PC-3 (cell line): ENCODE measurements at regions not wholly inside any gene's neighbourhood (a gene's known extent, or its start where the extent isn't known, plus 50 kb on each side); places are given as distances from the start of the nearest gene placed in this dataset.

Experiments
- ATAC-seq: fragments of 200-7000 bp; cut with Tn5 transposase; 2 replicates; pipeline ENCODE4 v1.9.1; 2020; ENCODE audit warnings: mild to moderate bottlenecking, moderate library complexity
- BruUV-seq: library from RNA; stranded (reverse); fragments of 400-500 nt; replicated peaks from 2 replicates; lab custom pipeline; 2021; lab: Mats Ljungman, UMichigan
- CTCF ChIA-PET: fragments of 300-600 bp; sonication (Branson Sonifier 250); formaldehyde crosslinking; loops from one replicate; lab custom pipeline; 2022; ENCODE audit warnings: antibody characterized with exemption; lab: Charles Lee
- POLR2A ChIA-PET: fragments of 300-600 bp; sonication (Branson Sonifier 250); formaldehyde crosslinking; loops from one replicate; lab custom pipeline; 2022; ENCODE audit warnings: antibody characterized with exemption; ENCODE audit not compliant: unreplicated experiment; lab: Charles Lee
- DNase-seq: peaks from one replicate; pipeline ENCODE4 v3.0.0-alpha.2; 2015
- H2AFZ ChIP-seq: fragments of 300-600 bp; sonication (generic); 2 replicates; pipeline ENCODE4 v1.6.0; 2016; ENCODE audit warnings: antibody characterized with exemption, low read length
- H3F3A ChIP-seq: fragments of 300-600 bp; sonication (generic); one replicate; pipeline ENCODE4 v1.6.0; 2017; ENCODE audit warnings: antibody characterized with exemption, low read length, control low read depth, mild to moderate bottlenecking; ENCODE audit not compliant: unreplicated experiment
- H3K27ac ChIP-seq: fragments of 300-600 bp; sonication (generic); 2 replicates; pipeline ENCODE4 v1.5.1; 2016; ENCODE audit warnings: mild to moderate bottlenecking, low read length
- H3K27me3 ChIP-seq: fragments of 300-600 bp; sonication (generic); 2 replicates; pipeline ENCODE4 v1.6.1; 2016; ENCODE audit warnings: low read length, mixed read lengths
- H3K36me3 ChIP-seq: fragments of 300-600 bp; sonication (generic); 2 replicates; pipeline ENCODE4 v1.6.1; 2016; ENCODE audit warnings: low read depth, mixed run types, low read length, mixed read lengths
- H3K4me1 ChIP-seq: fragments of 300-600 bp; sonication (generic); 2 replicates; pipeline ENCODE4 v1.5.1; 2016; ENCODE audit warnings: low read length; ENCODE audit not compliant: insufficient read depth
- H3K4me2 ChIP-seq: fragments of 300-600 bp; sonication (generic); 2 replicates; pipeline ENCODE4 v1.6.0; 2016; ENCODE audit warnings: low read length
- H3K4me3 ChIP-seq: fragments of 300-600 bp; sonication (generic); 2 replicates; pipeline ENCODE4 v1.5.1; 2016; ENCODE audit warnings: mild to moderate bottlenecking, low read length, mixed read lengths
- H3K79me2 ChIP-seq: fragments of 300-600 bp; sonication (generic); 2 replicates; pipeline ENCODE4 v1.6.1; 2017; ENCODE audit warnings: low read length, mixed read lengths
- H3K9ac ChIP-seq: fragments of 300-600 bp; sonication (generic); 2 replicates; pipeline ENCODE4 v1.6.0; 2016; ENCODE audit warnings: mild to moderate bottlenecking, low read length
- H3K9me2 ChIP-seq: fragments of 300-600 bp; sonication (generic); replicated peaks from 2 replicates; pipeline ENCODE4 v1.6.1; 2016; ENCODE audit warnings: mixed run types, low read length, mixed read lengths
- H3K9me3 ChIP-seq: fragments of 300-600 bp; sonication (generic); 2 replicates; pipeline ENCODE4 v1.6.1; 2016; ENCODE audit warnings: low read length, mixed read lengths
- H4K20me1 ChIP-seq: fragments of 300-600 bp; sonication (generic); 2 replicates; pipeline ENCODE4 v1.6.1; 2016; ENCODE audit warnings: low read length, mixed read lengths
- EZH2 ChIP-seq: fragments of 300-600 bp; sonication (generic); IDR thresholded peaks from one replicate; pipeline ENCODE4 v1.6.1; 2017; ENCODE audit warnings: antibody characterized with exemption, mild to moderate bottlenecking, low read length; ENCODE audit not compliant: unreplicated experiment
- EZH2phosphoT487 ChIP-seq: fragments of 300-600 bp; sonication (generic); IDR thresholded peaks from 2 replicates; pipeline ENCODE4 v1.6.1; 2018; ENCODE audit warnings: mild to moderate bottlenecking, antibody characterized with exemption, low read length, borderline replicate concordance
- intact Hi-C: fragments of 100-400 bp; cut with micrococcal nuclease; formaldehyde crosslinking; loops from 2 replicates; pipeline ENCODE4 v1.9.0; 2023
- TF ChIP-seq, protein P1 (sequence below): fragments of 300-600 bp; sonication (generic); conservative IDR thresholded peaks from 2 replicates; pipeline ENCODE4 v1.5.1; 2017; ENCODE audit warnings: antibody characterized with exemption, low read depth, mild to moderate bottlenecking, low read length

DNA sequence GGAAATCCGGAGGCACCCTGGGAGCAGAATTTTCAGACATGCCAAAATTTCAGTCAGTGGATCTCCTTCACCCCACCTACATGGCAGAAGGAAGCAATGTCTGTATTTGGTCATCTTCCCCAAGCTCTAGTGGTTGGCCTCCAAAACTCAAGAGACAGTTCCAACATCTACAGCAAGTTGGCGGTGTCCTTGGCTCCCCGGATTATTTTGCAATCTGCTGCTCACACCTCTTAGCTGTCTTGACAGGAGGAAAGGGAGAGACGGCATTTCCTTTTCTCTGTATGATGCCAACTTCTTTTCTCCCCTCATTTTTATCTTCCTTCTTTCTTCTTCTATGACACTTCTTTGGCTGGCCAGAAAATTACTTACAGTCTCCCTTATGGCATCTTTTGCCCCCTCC lies 159.9 kb downstream of the SUCLA2 start:
- no peaks in the 10 kb centered on the region for H3F3A ChIP-seq
- CTCF ChIA-PET = no interaction called here
- DNase-seq (no peak), ATAC-seq (no peak)
- BruUV-seq = no TSS peak
- H4K20me1 ChIP-seq = no peaks in the 10 kb centered on the region
- no peak overlapping the region for H2AFZ ChIP-seq
- no peak overlapping the region for H3K9ac ChIP-seq
- no peaks in the 10 kb centered on the region for H3K9me3 ChIP-seq
- intact Hi-C loops = no loop called here
- no peaks in the 10 kb centered on the region for H3K4me1 ChIP-seq
- H3K4me2 ChIP-seq = no peak overlapping the region
- no peak overlapping the region for H3K27ac ChIP-seq
- H3K36me3 ChIP-seq = no peaks in the 10 kb centered on the region
- POLR2A ChIA-PET = no interaction called here
- no peaks in the 10 kb centered on the region for H3K27me3 ChIP-seq
- no peaks in the 10 kb centered on the region for H3K9me2 ChIP-seq
- H3K79me2 ChIP-seq = no peaks in the 10 kb centered on the region
- no peak for TF ChIP-seq EZH2phosphoT487
- TF ChIP-seq, protein P1, sequence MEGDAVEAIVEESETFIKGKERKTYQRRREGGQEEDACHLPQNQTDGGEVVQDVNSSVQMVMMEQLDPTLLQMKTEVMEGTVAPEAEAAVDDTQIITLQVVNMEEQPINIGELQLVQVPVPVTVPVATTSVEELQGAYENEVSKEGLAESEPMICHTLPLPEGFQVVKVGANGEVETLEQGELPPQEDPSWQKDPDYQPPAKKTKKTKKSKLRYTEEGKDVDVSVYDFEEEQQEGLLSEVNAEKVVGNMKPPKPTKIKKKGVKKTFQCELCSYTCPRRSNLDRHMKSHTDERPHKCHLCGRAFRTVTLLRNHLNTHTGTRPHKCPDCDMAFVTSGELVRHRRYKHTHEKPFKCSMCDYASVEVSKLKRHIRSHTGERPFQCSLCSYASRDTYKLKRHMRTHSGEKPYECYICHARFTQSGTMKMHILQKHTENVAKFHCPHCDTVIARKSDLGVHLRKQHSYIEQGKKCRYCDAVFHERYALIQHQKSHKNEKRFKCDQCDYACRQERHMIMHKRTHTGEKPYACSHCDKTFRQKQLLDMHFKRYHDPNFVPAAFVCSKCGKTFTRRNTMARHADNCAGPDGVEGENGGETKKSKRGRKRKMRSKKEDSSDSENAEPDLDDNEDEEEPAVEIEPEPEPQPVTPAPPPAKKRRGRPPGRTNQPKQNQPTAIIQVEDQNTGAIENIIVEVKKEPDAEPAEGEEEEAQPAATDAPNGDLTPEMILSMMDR = no peak
- TF ChIP-seq EZH2 = no peak
- no peak overlapping the region for H3K4me3 ChIP-seq

DNA sequence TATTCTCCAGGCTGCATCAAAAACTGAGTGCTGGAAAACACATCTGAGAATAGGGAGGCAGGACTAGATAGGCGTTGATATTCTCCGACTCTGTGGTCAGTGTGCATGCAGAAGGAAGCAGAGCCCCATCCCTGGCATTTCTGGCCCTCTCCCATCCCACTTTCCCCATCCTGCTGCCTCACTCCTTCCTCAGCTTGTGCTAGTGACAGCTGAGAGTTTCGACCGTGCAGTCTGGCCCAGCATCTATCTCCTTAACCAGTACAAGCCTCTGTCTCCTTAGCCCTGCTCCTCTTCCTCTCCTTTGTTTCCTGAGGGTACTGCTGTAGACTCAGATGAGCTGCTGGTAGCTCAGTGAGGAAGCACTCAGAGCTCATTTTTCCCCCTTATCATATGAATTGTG lies 163.2 kb downstream of the SUCLA2 start:
- CTCF ChIA-PET = no interaction called here
- Histone ChIP-seq H3K9ac (no peak overlapping the region), H3K9me2 (no peaks in the 10 kb centered on the region), H2AFZ (no peak overlapping the region), H3K36me3 (no peaks in the 10 kb centered on the region), H3K79me2 (no peaks in the 10 kb centered on the region), H3K27ac (no peak overlapping the region), H3F3A (no peaks in the 10 kb centered on the region), H3K4me3 (no peak overlapping the region), H3K4me1 (no peaks in the 10 kb centered on the region), H3K4me2 (no peak overlapping the region), H4K20me1 (no peaks in the 10 kb centered on the region), H3K9me3 (no peaks in the 10 kb centered on the region), H3K27me3 (no peaks in the 10 kb centered on the region)
- POLR2A ChIA-PET = no interaction called here
- DNase-seq (no peak), ATAC-seq (peak; percentile 11; the same call in 1 of the 2 replicates)
- intact Hi-C loops = no loop called here
- BruUV-seq = no TSS peak
- TF ChIP-seq EZH2phosphoT487 (no peak), EZH2 (no peak)
- TF ChIP-seq, protein P1 = no peak

DNA sequence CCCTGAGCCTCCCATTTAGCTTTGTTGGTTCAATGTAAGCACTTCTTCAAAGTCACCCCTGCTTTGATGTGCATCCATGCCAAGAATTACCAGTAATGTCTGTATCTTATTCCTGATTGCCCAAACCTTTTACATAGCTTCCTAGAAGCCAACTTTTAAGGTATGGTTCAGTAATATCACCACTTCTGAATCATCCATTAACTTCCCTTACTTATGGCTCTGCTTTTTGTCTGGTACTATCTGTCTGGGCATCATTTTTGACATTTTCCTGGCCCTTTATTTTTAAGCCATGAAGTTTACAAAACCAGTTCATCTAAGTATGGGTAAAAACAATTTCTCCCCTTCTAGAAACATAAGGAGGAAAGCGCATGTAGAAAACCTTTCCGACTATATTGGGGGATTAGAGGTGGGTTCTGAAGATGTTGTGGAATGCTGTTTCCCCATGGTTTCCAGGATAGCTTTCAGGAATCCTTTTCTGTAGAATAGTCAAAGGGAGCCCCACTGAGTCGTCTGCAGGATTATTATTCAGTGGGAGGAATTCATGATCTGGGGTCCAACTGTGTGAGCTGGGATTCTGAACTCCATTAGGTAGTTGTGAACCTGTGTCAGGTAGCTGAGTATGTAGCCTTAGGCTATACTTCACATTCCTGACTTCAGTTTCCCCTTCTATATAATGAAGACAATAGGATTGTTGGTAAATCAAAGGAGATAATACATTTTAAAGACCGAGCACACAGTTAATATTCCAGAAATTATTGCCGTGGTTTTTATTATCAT lies 163.8 kb downstream of the SUCLA2 start:
- H2AFZ ChIP-seq = no peak overlapping the region
- no peaks in the 10 kb centered on the region for H3K4me1 ChIP-seq
- H3K9ac ChIP-seq = no peak overlapping the region
- H3K9me2 ChIP-seq = no peaks in the 10 kb centered on the region
- BruUV-seq = no TSS peak
- no peaks in the 10 kb centered on the region for H3K27me3 ChIP-seq
- no peaks in the 10 kb centered on the region for H3K79me2 ChIP-seq
- no peak for ATAC-seq
- CTCF ChIA-PET = no interaction called here
- no peaks in the 10 kb centered on the region for H4K20me1 ChIP-seq
- H3K36me3 ChIP-seq = no peaks in the 10 kb centered on the region
- H3K4me2 ChIP-seq = no peak overlapping the region
- no peaks in the 10 kb centered on the region for H3K9me3 ChIP-seq
- DNase-seq = no peak
- intact Hi-C loops = no loop called here
- POLR2A ChIA-PET = no interaction called here
- no peak overlapping the region for H3K4me3 ChIP-seq
- H3F3A ChIP-seq = no peaks in the 10 kb centered on the region
- no peak overlapping the region for H3K27ac ChIP-seq
- TF ChIP-seq EZH2phosphoT487 (no peak), EZH2 (no peak)
- TF ChIP-seq, protein P1 = no peak
